ENCODE measurements at regions not wholly inside any gene's neighbourhood (a gene's known extent, or its start where the extent isn't known, plus 50 kb on each side); places are given as distances from the start of the nearest gene placed in this dataset.

- TF ChIP-seq CTCF (IDR thresholded peaks at IDR 0.05) (no peak), POLR2A (IDR thresholded peaks at IDR 0.05) (no peak)
Measured at GRCh38 chr9:27756418-27756817, 183.1 kb upstream of the C9orf72 start.

Measured in testis (tissue), 2 donors.